Stimulated activated CD4-positive, alpha-beta T cell treated with anti-CD3 and anti-CD28 coated beads, Interleukin-4, amount 100 ng/mL, for 1 hour (primary cell): ENCODE measurements at regions not wholly inside any gene's neighbourhood (a gene's known extent, or its start where the extent isn't known, plus 50 kb on each side); places are given as distances from the start of the nearest gene placed in this dataset.

ENCODE experiments used
- DNase-seq: peaks from one replicate; pipeline ENCODE4 v3.0.0-alpha.2; 2020

- no peak for DNase-seq
Observed at GRCh38 chr3:117746066-117746465, 1036.5 kb downstream of the TUSC7 start.

DNA sequence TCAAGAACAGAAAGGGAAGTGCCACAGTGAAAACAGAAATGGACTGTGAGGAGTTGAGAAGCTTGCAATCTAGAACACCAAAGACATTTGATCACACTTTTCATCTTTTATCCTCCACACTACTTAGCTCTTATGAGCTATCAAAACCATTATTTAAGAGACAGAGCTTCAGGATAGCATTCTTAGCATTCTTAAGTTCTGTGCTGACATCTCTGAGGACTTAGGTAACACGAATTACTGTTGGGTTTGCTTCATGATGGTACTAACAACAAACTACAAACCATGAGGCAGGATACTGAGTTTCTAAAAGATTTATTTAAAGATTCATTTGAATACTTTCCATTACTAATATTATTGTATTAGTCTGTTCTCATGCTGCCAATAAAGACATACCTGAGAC, 1038.6 kb downstream of the TUSC7 start:
- DNase-seq, result no peak

GRCh38 chr3:117750674-117751269, 1041.2 kb downstream of the TUSC7 start:
- DNase-seq, result no peak

GRCh38 chr3:117751651-117752050, 1042.1 kb downstream of the TUSC7 start:
- DNase-seq, result no peak

- DNase-seq, result no peak
Observed at GRCh38 chr3:117752984-117753717, 1043.6 kb downstream of the TUSC7 start.

GRCh38 chr3:117754058-117754457, 1044.5 kb downstream of the TUSC7 start:
- DNase-seq, result no peak

- no peak for DNase-seq
Observed at GRCh38 chr3:117754841-117755240, 1045.3 kb downstream of the TUSC7 start.

DNA sequence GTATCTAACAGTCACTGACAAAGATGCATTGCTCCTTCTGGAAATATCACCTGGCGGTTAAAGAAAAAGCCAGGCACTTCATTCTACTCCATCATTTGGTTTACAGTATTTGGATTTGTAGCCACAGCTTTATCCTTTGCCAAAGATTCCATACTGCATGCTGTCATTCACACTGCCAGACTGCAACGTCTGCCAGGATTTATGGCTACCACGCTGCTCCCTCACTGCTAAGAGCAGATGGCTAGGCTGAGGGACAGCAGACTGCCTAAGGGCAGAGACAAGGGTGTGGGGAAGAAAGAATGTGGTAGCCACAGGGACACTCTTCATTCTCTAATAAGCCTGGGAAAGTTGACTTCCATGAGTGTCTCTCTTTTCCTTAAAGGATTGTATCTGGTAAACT, 1047.0 kb downstream of the TUSC7 start:
- no peak for DNase-seq

- DNase-seq, result no peak
Observed at GRCh38 chr3:117761703-117762620, 1052.4 kb downstream of the TUSC7 start.

- DNase-seq, result no peak
Observed at GRCh38 chr3:117762621-117763037, 1053.0 kb downstream of the TUSC7 start.

- no peak for DNase-seq
Observed at GRCh38 chr3:117763561-117763960, 1054.0 kb downstream of the TUSC7 start.

DNA sequence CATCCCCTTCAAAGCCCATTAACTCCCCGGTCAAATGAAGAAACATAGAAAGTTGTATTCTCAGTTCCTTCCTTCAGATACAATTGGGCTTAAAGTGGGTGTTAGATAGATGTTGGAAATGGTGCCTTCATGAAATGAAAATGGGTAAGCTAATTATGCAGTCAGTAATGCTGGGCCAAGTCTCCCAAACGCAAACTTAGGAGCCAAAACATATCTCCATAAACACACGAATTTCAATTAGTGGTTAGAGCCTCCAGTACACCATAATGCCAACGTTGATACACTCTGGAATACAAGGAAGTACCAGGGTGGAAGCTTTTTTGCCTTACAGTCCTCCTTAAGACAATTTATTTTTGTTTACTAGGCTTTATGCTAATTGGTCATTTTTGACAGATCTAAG, 1059.0 kb downstream of the TUSC7 start:
- no peak for DNase-seq

DNA sequence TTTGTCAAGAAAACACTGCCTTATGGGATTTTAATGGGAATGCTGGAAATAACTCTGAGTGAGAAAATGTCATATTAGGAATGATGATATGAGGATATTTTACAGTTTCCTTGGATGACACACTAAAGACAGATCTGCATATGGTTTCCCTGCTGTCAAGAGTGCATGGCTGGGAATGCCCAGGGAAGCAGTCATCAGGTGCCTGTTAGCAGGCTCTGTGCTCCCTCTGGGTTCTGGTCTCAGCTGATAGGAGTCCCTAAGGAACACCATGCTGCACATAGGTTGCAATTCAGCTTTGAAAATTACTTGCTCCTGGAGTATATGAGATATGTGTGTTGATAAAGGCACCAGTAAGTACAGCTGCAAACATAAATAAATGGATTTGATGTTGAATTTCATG, 1064.6 kb downstream of the TUSC7 start:
- no peak for DNase-seq

GRCh38 chr3:117786349-117786748, 1076.8 kb downstream of the TUSC7 start:
- DNase-seq, result no peak

- no peak for DNase-seq
Observed at GRCh38 chr3:117788061-117788460, 1078.5 kb downstream of the TUSC7 start.

DNA sequence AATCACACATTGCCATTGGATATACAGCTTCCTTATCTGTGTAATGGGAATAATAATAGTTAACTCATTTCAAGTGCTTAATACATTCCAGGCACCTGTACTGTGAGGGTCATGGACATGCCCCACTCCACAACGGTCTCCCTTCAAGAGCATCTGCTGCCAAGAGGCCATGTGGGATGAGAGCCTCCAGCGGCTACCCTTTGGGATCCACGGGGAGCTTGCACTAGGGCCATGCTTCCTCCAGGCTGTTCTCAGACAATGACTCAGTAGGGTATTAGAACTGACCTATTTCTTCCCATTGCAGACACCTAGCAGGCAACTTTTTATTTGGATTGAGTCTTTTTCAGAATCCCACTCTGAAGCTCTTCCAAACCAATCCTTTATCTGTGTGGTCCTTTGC, 1078.9 kb downstream of the TUSC7 start:
- no peak for DNase-seq

- no peak for DNase-seq
Observed at GRCh38 chr3:117790235-117790987, 1080.8 kb downstream of the TUSC7 start.

GRCh38 chr3:117793622-117794265, 1084.2 kb downstream of the TUSC7 start:
- DNase-seq, result no peak

- DNase-seq, result no peak
Observed at GRCh38 chr3:117798221-117798620, 1088.6 kb downstream of the TUSC7 start.

GRCh38 chr3:117798687-117799386, 1089.3 kb downstream of the TUSC7 start:
- DNase-seq, result no peak

- no peak for DNase-seq
Observed at GRCh38 chr3:117799387-117799735, 1089.8 kb downstream of the TUSC7 start.

DNA sequence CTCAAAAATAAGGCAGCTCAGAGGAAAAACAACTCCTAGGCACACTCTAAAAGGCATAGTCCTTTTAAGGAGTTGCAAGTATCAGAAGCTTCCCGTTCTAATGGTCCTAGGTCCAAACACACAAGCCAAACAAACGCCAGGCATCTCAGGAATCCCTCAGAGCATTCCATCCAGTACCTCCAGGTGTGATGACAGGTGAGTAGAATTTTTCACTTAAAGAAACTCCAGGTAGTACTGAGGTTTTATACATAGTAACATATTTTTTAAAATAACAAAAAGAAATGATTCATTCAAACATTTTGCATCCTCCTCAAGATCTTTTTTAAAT, 1092.3 kb downstream of the TUSC7 start:
- DNase-seq, result no peak
